GM18511 (cell line): ENCODE measurements at regions not wholly inside any gene's neighbourhood (a gene's known extent, or its start where the extent isn't known, plus 50 kb on each side); places are given as distances from the start of the nearest gene placed in this dataset.

Source experiments
- ATAC-seq: cut with Tn5 transposase; IDR thresholded peaks from one replicate; pipeline ENCODE4 v1.9.1; 2021; ENCODE audit warnings: mild to moderate bottlenecking, moderate library complexity; ENCODE audit not compliant: unreplicated experiment

GRCh38 chr15:69955240-69955894, 142.3 kb downstream of the TLE3 start:
- no peak for ATAC-seq

GRCh38 chr15:69956417-69956816, 141.3 kb downstream of the TLE3 start:
- no peak for ATAC-seq

- no peak for ATAC-seq
Observed at GRCh38 chr15:69957175-69957574, 140.5 kb downstream of the TLE3 start.

GRCh38 chr15:69958496-69959084, 139.1 kb downstream of the TLE3 start:
- no peak for ATAC-seq

GRCh38 chr15:69962561-69962960, 135.2 kb downstream of the TLE3 start:
- no peak for ATAC-seq

DNA sequence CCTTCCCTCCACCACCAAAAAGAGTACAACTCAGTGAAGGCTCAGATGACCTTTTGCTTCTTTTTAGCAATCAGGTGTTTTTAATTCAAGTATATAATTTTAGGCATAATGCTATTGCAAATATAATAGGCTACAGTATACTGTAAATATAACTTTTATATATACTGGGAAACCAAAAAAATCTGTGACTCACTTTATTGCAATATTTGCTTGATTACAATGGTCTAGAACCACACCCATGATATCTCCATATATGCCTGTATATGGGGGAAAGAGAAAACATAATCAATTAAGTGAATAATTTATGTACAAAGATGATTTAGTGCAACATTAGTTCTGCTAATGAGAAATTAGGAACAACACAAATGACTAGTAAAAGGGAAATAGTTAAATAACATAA, 134.3 kb downstream of the TLE3 start:
- no peak for ATAC-seq

GRCh38 chr15:69971771-69972170, 125.9 kb downstream of the TLE3 start:
- no peak for ATAC-seq

DNA sequence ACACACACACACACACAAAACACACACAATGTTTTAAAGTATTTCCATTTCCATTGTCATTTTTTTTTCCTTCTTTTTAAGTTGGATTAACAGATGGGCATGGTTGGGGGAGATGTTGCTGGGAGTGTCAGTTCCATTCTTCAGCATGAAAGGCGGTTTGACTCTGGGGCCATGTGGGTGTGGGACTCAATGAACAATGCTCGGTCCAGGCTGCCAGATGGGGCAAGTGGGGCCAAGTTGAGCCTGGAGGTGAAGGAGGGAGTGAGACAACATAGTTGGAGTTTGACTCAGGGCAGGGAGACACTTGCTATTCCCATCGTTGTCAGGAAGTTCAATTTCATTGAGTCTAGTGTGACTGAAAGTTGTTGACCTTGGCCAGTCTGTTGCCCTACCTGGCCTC, 125.3 kb downstream of the TLE3 start:
- ATAC-seq = no peak

GRCh38 chr15:69973102-69973714, 124.5 kb downstream of the TLE3 start:
- no peak for ATAC-seq

DNA sequence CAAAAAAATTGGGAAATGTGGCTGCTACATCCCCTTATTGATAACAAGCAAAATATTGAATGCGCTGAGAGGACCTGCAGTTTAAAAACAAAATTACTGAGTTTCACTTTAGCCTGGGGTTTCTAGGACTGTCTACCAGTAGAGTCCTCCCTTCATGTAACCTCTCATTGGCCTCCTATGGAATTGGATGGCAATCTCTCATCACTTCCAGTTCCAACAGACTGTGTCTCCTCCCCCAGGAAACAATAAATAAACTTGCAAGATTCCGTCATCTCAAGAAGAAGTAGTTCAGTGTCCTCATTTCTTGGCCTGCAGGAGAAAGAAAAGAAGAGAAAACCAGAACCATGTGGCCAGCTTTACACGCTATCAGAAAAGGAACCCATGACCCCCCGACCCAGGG, 123.8 kb downstream of the TLE3 start:
- ATAC-seq = no peak

GRCh38 chr15:69974321-69974720, 123.4 kb downstream of the TLE3 start:
- ATAC-seq = no peak

DNA sequence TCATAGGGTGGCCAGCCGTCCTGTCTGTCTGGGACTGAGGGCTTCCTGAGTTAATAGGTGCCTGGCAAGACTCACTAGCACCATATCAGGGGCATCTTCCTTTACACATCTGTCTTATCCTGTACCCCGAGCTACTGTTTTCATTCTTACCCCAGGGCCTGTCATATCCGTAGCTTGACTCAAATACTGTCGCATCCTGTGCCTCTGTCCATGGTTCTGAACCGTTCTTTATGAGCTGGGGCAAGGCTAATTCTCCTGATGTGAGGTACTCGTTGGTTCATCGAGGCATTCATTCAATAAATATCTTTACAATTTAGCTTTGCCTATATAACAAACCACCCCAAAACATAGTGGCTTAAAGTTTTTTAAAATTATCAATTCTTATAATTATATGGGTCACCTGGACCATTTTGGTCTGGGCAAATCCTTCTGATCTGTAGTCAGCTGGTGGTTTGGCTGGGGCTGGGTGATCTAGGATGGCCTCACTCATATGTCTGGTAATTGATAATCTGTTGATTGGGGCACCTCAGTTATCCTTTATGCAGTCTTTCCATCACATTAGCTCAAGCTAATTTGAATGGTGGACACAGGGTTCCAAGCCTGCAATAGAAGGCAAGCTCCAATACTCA, 121.2 kb downstream of the TLE3 start:
- no peak for ATAC-seq

DNA sequence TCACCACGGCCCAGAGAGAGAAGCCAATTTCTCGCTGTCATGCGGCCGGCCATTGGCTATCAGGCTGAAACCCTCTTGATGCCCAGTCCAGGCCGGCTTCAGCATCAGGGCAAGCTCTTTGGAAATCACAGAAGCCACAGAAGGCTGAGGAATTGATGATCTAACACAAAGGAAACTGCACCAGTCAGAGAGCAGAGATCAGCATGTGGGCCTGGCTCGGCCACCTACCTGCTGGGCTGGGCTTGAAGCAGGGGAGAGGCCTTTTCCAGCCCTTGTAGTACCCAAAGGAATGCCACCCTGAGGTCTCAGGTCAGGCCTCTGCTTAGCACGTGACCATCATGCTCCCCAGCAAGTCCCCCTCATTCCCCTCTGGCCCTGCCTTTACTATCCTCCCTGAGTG, 119.1 kb downstream of the TLE3 start:
- no peak for ATAC-seq

DNA sequence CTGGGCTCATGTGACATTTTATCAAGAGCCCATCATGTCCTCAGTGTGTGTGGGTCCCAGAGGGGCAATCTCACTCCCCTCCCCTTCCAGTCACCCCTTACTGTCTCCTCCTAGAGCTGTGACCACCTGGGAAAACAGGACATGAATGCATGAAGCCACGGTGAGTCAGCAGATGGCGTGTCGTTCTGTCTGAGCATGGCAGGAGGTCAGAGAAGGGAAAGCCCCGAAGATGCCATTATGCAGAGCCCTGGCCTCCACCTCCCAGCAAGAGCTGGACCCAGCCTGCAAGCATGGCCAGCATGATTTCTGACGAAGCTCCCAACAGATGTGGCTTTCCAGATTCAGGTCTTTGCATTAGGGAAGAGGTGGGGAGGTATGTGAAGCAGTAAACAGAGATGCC, 118.5 kb downstream of the TLE3 start:
- peak; percentile 62 for ATAC-seq

DNA sequence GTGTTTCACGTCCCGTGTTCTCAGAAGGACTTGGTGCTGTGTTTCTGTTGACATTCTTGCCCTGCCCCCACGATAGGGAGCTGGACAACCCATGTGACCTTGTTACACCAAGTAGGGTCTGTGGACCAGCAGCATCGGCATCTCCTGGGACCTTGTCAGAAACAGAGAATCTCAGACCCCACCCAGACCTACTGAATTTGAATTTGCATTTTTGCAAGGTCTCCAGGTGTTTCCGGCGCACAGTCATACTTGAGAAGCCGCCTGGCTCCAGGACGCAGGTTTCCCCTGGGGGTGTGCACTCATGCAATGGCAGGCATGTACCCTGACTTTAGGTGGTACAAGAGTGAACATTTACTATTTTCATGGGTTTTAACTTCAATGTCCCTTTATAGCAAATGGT, 117.9 kb downstream of the TLE3 start:
- peak; percentile 88 for ATAC-seq

GRCh38 chr15:69980341-69981059, 117.2 kb downstream of the TLE3 start:
- ATAC-seq = peak; percentile 28

- no peak for ATAC-seq
Observed at GRCh38 chr15:69982037-69982436, 115.7 kb downstream of the TLE3 start.

- no peak for ATAC-seq
Observed at GRCh38 chr15:69983696-69984265, 113.9 kb downstream of the TLE3 start.

- ATAC-seq = no peak
Observed at GRCh38 chr15:69987492-69988489, 109.9 kb downstream of the TLE3 start.
